ENCODE measurements at regions not wholly inside any gene's neighbourhood (a gene's known extent, or its start where the extent isn't known, plus 50 kb on each side); places are given as distances from the start of the nearest gene placed in this dataset.

DNA sequence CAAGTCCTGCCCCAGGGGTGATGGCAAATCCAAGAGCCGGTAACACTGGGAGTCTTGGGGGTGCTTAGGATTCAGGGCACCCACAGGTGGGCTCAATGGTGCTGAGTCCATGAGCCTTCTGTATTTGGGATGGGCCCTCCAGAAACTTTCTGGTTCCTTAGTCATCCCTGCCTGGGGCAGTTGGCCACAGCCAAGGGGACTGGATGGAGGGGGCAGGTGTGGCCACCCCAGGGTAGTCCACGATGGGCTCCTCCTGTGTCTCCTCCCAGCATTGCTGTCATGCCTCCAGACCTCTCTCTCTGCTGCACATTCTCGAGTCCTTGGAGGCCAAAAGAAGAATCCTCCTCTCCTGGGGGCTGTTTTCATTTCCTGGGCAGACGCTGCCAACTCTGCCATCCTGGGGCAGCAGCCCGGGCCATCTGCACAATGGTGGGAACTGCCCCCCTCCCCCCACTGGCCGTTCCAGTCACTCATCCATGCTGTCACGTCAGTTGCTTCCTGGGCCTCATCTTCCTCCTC lies 158.0 kb upstream of the TWIST2 start:
- DNase-seq, result no peak

DNA sequence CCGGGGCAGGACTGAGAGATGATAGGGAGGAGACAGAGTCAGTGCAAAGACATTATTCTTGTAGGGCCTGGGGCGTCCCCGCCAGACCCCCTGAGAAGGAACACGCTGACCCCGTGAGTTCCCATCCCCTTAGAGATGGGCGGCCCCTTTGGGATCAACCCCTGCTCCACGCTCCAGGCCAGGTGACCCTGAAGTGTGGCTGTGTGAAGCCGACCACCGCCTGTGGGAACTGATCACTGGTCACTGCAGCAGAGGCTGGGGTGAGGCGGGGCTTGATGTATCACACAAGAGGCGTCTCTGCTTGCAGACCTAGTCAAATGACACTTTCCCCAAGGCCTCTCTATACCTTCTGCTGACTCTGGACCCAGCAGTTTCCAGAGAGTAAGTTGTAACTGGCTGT lies 157.4 kb upstream of the TWIST2 start:
- DNase-seq, result no peak

DNA sequence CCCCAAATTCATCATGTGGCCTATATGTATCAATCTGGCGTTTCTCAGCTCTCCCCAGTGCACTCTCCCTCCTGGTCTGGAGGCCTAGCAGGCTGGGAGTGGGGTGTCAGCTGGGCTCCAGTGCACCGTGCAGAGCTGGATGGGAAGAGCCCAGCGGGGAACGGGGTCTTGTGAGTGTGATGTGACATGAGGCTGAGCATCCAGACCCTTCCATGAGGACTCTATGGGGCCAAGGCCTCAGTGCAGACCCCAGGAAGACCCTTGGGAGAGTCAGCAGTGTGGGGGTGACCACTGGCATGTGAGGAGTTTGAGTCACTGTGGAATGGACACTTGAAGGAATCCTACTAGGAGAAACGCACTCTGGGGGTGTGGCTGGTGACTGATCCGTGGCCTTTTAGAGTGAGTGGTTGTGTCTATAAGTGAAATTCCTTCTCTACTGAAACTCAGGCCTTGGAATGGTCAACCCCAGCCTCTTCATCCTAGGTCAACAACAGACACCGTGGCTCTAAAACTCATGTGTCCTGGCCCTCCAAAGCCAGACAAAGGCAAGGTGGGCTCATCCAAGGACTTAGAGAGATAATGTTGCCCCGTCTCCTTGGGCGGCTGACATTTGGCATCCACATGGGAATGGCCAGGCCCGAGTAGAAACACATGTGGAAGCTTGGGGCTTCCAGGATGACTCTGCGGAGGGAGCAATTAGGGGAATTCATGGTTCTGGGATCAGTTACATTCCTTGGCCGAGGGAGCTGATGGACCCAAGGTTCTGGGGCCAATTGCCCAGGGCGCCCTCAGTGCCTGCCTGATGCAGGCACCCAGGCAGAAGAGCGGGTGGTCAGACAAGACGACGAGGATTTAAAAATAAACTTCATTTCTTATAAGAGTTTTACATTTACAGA lies 156.0 kb upstream of the TWIST2 start:
- no peak for DNase-seq

DNA sequence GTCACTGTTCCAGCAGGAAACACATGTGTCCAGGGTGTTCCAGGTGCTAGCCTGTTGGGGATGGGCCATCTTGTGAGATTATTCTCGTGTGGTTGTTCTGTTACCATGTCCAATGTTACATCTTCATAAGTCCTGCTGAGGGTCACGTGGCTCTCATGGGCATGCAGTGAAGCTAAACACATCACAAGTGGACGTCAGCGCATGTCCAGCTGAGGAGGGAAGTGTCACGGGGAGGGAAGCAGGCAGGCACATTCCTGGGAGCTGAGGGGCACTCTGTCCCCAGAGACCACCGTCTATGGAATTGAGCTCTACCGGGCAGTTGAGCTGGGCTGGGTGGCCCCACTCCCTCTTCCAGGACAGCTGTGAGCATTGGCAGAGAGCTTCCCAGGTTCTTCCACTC lies 155.3 kb upstream of the TWIST2 start:
- DNase-seq, result no peak

DNA sequence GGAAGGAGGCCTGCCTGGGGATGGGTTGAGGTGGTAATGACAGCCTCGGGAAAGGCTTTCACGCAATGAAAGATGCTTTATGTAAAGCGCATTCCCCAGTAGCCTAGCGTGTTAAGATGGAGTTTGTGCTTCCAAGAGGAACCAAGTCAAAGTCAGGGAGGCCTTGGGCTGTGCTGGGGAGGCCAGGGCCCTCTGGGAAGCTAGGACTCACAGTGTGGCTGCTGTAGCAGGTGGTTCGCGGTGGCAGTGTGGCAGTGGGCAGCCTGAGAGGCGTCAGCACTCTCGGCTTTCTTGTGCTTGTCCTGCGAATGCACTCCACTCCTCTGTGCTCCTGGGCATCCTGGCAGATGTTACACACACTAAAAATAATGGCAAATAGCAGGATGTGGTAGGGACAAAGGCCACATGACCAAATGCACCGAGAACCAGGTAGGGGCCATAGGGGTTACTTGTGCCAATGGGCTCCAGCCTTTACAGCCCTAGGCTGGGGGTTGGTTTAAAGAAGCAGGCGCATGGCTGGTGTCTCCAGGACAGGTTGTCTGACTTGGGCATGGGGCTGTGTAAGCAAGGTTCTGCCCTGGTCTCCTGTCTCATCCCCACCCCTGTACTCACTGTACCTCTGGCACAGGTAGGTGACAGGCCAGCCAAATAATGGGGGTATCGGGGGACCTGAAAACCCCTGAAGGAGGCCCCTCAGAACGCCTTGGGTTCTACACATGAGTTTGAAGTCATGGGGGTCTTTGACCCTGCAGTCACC lies 154.4 kb upstream of the TWIST2 start:
- DNase-seq, result no peak

DNA sequence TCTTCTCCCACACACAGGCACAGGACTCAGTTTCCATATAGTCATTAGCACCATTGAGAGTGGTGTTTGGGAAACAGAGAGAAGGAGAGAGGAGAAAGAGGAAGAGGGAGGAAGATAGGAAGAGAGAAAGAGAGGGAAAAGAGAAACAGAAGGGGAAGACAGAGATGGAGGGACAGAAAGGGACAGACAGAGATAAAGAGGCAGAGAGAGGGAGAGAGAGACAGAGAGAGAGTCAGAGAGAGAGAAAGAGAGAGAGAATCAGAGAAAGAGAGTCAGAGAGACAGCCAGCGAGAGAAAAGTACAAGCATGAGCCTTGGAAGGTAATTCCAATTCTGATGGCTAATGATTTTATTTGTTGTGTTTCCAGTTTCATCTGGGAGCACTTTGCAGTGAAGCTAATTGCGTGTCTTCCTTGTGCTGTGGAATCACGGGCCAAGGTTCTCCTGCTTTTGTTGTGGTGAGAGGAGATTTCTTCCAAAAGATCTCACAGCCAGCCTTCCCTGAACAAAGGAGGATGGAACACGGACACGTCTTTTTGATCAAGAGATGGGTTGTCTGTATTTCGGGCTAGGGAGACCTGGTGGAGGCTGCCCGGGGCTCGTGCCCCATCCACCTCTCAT lies 153.6 kb upstream of the TWIST2 start:
- DNase-seq, result no peak

DNA sequence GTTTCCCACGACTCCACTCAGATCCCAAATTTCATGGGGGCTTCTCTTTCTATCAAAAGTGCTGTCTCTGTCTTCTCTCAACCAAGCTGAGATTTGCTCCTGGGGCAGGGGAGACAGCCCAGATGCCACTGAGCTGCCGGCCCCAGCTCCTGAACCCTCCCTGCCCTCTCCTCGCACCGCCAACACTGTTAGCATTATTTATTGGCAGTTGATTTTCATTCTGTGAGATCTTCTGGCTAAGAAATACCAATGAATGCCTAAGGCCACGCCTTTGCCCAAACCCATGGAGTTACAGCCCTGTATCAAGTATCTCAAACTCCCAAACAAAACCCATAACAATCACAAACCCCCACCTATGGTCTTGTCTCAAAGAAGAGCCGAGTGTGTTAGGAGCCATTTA lies 153.0 kb upstream of the TWIST2 start:
- DNase-seq, result no peak

DNA sequence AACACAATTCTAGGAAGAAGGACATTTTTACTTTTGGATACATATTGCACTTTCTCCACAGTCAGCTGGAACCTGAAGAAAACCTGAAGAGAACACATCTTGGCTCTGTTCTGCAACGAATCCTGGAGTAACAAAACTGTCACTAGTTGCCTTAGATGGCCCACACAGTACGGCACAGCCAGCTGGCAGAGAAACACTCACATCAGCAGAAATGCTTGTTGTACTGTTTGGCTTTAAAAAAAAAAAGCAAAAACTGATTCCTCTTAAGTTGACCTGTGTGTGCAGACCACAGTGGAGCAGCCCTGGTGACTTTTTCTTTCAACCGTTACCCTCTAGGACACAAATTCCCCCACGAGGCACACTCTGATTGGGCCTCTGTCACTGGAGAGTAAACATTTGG lies 152.3 kb upstream of the TWIST2 start:
- DNase-seq, result no peak

DNA sequence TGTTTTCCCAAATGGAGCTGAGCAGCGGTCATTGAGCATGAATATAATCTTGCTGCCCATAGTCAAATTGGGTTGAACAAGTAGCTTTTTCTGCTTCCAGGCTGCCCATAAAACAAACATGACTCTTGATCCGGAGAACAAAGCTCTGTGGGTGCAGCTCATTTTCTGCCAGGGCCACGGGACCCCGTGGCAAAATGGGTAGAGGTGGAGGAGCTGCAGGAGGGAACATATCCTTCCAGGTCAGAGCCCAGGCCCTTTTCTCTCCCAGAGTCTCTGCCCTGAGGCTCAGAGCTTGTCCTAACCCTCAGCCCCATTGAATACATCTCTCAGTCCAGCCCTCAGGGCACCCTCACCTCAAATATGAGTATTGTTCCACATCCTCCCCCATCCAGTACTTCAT lies 151.6 kb upstream of the TWIST2 start:
- DNase-seq, result no peak

DNA sequence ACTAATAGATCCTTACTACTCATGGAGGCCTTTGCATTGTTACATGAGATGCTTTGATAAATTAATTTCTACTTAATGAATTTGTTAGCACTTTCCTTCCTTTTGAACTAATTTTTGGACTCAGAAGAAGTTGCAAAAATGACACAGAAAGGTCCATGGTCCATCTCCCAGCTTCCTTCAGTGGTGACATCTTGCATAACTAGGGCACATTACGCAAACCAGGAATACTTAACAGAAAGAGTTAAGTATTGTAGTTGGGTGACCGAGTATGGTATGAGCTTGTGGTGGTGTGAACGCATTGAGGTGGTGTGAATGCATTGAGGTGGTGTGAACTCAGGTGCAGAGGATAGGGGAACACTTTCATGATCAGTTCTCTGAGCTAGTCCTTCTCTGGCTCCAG lies 151.1 kb upstream of the TWIST2 start:
- no peak for DNase-seq

DNA sequence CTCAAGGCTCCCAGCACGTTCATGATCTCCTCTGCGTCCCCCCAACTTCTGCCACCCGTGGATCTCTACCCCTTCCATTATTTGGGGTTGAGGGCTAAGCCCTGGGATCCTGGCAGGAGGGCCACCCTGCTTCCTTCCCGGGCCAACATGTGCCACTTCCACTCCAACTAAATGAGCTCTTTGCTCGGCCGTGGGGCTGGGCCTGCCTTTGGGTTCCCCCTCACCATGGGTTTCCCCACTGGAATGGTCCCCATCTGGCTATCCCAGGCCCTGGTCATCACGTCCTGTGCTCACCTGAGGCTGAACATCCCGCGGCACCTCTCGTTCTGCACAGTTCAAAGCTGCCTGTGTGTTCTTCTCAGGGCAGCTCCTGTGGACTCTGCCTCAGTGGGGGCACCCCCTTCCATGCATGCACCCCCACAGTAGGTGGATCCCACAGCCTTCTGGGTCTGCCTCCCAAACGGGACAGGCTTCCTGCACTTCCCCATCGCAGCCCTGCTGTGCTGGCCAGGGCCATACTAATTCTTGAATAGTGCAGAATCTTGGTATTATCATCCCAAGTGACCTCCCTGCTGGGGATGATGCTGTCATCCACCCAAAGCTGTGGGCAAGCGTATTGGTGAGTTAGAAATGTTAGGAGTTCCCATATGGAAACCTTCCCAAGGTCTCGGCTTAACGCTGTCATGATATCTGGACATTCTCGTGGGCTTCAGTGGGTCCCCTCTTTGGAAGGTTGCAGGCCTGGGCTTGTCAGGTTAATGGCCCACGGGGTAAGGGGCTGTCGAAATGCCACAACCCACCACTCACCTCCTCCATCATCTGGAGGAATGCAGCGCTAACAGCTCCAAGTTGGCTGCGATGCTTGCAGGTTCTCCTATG lies 150.5 kb upstream of the TWIST2 start:
- DNase-seq, result no peak

DNA sequence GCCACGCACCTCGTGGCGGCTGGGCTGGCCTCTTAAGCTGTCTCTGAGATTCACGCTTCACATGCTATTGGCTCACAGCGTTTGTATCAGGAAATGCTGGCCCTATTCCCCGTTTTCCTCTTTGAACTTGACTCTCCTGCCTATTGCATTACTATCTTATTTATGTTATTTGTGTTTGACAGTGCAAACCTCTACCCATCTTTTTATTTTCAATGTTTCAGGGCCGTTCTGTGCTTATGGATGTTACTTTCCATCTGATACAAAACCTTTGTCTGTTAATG lies 149.9 kb upstream of the TWIST2 start:
- DNase-seq, result no peak

DNA sequence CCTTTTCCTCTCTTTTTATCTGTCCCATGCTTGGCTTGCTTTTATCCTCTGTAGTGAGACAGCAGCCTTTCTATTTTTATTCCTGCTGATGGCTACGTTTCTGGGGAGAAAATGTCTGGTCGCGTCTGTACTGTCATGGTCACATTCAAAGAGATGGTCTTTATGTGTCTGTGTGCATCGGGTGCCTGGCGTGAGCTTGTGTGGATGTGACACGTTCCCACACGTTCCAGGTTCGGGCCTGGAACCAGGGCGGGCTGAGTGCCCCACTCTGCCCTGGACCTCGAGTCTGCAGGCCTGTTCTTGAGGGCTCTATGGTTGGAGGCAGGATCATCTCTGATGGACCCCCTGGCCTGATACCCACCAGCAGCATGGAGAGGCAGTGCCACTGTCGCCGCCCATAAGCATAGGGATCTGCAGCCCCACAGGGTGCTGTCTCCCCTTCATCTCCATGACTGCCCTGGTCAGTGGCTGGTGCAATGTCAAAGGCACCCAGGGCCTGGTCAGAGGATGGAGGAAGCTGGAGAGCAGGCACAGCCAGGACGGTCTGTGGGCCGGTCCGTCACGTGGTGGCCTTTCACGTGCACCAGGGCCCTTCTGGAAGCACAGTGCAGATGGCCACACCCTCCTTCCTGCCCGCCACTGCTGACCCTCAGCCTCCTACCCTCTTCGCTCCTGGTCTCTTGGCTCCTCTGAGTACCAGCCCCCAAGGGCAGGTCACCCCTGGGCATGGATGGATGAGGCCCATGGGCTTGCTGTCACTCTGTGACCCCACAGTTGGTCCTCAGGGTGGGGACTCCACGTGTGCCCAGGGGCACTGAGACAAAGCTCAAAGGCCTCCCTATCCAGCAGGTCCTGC lies 149.2 kb upstream of the TWIST2 start:
- no peak for DNase-seq

DNA sequence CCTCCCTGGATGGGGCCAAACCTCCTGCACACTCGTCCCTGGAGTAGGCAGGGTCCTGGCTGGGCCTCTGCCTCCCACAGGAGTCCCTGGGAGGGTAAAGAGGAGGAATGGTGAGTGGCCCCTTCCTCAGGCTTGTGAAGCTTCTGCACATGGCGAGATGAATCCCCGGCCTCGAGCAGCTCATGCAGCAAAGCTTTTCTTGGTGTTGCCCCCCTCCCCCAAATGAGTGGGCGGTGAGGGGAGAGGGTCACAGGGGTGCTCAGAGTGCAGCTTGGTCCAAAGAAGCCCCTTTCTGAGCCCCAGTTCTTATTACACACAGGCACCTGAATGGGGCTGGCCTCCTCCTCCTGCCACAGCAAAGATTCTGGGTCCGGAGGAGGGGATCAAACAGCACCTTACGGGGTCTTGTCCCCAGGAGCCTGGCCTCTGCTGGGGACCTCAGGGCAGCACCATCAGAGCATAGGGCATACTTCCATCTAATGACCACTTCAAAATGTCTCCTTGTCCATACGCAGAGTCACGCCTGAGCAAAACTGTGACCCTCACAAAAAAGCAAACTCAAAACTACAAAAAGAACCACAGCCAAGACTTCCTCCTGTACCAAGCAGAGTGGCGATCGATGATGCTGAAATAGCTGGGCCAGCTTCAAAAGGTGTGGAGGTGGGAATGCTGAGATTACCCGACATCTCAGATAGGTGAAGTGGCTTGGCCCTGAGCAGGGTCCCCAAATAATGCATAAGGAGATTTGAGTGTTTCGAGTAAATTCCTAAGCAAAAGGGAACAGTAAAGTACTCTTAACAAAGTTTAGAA lies 148.4 kb upstream of the TWIST2 start:
- no peak for DNase-seq

DNA sequence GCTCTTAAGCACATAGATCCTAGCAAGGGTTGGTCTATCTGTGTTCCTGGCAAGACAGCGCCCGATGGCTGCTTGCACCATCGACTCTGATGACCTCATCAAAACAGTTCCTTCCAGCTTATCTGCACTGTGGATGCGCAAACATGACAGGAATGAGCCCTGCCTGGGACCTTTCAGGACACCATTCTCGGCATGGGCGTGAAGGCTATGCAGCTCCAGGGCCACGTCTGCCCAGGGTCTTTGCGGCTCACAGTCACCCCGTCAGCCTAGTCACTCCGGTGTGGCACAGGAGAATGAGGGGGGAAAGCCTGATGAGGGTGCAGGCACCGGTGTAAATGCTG lies 147.8 kb upstream of the TWIST2 start:
- no peak for DNase-seq

DNA sequence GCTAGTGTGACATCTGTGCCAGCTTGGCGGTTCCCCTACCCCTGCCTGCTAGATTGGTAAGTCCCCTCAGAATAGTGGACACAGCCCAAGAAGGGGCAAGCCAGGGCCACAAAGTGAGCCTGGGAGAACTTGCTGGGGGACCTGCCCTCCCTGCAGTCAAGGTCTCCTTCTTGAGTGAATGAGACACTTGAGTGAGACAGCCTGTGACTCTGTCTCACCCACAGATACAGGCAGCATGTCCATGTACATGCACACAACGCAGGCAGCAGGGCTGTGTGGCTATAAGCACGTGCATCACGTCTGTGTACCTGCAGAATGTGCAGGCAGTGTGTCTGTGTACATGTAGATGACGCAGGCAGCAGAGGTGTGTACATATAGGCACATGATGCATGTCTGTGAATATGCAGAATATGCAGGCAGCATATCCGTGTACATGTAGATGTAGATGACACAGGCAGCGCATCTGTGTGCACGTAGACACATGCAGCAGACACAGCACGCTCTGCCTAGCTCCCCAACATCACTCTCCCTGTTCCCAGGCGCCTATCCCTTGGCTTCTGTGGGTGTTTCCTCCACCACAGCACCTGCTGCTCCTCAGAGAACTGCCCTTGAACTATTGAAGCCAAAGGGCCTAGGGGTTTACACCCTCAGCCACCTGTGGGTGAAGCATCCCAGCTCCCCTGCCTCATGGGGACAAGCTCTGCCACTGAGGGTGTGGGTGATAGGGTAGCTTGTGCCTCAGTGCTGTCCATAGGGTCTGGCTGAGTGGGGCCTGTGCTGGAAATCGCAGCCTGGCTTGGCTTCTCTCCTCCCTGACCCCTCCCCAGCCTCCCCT lies 147.2 kb upstream of the TWIST2 start:
- no peak for DNase-seq

DNA sequence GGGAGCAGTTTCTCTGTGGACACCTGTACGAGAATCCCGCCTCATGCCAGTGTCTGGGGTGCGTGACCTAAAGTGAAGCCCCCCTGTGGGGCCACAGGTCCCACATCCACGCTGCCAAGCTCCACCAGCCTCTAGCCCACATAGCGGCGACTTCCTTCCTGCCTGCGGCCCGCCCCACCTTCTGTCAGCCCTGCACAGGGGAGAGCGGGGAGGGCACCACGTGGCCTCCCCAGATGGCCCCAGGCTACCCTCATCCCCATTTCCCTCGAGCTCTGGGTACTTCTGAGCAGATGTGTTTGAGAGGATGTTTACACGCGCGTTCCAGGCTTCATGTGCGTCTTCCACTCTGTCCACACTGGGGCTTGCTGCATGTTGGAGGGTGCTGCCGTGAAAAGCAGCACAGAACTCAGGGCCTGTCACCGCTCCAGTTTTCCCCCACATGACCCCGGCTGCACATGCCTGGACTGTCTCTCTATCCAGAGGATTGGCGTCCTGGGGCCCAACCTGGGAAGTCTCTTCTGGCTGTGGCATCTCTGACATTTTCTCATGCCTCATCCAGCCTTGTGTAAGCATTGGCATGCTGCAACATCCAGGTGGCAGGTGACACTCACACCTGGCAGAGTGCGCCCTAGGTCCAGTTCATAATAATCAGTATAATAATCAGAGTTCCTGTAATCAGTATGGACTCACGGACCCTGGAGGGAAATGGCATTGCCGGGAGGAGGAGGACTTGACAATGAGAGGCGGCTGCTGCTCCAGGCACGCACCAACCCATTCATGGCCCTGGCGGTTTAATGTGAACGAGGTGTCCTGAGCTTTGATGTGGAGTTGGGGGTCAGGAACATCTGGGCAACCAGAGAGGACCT lies 146.3 kb upstream of the TWIST2 start:
- no peak for DNase-seq

DNA sequence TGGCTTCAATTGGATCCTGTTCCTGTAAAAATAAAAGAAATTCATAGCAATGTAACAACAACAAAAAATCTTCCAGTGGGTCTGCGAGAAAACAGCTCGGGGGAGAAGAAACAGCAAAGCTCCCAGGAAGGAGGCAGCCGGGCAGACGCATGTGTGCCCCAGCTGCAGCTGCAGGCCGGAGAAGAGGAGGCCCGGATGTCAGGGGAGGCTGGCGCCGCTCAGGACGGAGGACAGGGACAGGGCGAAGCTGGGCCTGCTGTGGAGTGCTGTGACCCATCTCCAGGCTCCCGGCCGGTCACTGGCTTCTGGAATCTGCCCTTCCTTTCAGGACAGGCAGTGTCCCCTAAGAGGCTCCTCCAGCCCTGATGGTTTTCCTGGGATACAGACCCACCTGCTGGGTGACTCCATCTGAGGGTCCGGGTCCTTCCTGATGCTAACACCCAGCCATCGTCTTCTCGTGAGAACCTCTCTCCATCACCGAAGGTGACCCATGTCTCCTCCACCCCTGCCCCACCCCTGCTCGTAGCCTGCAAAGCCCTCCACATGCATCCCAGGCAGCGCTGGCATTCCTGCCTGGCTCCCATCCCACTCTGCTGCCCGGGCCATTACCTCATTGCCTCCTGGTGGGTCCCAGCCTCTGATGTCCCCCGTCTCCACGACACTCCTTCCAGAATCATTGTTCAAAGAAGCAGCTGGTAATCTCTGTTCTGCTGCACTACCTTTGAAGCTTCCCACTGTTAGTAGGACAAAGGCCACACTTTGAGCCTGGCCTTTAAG lies 145.4 kb upstream of the TWIST2 start:
- no peak for DNase-seq

Data from fibroblast of skin of abdomen (primary cell).